ENCODE measurements at regions not wholly inside any gene's neighbourhood (a gene's known extent, or its start where the extent isn't known, plus 50 kb on each side); places are given as distances from the start of the nearest gene placed in this dataset.

GRCh38 chr6:98443633-98444032, 390.7 kb upstream of the POU3F2 start:
- WGBS (ENCODE audit: insufficient coverage, insufficient replicate concordance, low lambda C conversion rate, missing lambda C conversion rate): 0% methylated on average over 1 of the region's 1 CpG
- no peak overlapping the region for H2AFZ ChIP-seq (ENCODE audit: control insufficient read depth, low read depth, low read length)
- H3K79me2 ChIP-seq (ENCODE audit: control insufficient read depth, insufficient read depth, low read length): no peaks in the 10 kb centered on the region
- H3K4me3 ChIP-seq: no peak overlapping the region
- ATAC-seq (no peak), DNase-seq (ENCODE audit: low read depth, low spot score) (no peak), FAIRE-seq (no peak)
- no TSS peak for BruUV-seq (replicated peaks)
- in situ Hi-C loops (cut with MboI): no loop called here
- CTCF ChIA-PET: no interaction called here
- H3K27ac ChIP-seq (ENCODE audit: control insufficient read depth, insufficient read depth): no peak overlapping the region
- H3K9ac ChIP-seq (ENCODE audit: control insufficient read depth, insufficient read depth, low read length): no peak overlapping the region
- H3K9me3 ChIP-seq (replicated peaks; ENCODE audit: control insufficient read depth, insufficient read depth, low read length): no peaks in the 10 kb centered on the region
- no peaks in the 10 kb centered on the region for H3K27me3 ChIP-seq (replicated peaks in 1 of 2; ENCODE audit: control insufficient read depth in 2 of 2, insufficient read depth in 2 of 2, low read length in 1 of 2)
- RAD21 ChIA-PET (ENCODE audit: unreplicated experiment): no interaction called here
- TF ChIP-seq PBX3 (IDR thresholded peaks at IDR 0.05; ENCODE audit: insufficient replicate concordance, low read depth, low read length) (no peak), RCOR1 (conservative IDR thresholded peaks at IDR 0.05; ENCODE audit: low read depth, low read length) (no peak), YBX1 (IDR thresholded peaks at IDR 0.05) (no peak), KDM1A (IDR thresholded peaks at IDR 0.05; ENCODE audit: borderline replicate concordance) (no peak), IRF4 (IDR thresholded peaks at IDR 0.05; ENCODE audit: low read depth, low read length) (no peak), CHD1 (IDR thresholded peaks at IDR 0.05; ENCODE audit: low read depth, low read length) (no peak)
- TF ChIP-seq, protein P1, sequence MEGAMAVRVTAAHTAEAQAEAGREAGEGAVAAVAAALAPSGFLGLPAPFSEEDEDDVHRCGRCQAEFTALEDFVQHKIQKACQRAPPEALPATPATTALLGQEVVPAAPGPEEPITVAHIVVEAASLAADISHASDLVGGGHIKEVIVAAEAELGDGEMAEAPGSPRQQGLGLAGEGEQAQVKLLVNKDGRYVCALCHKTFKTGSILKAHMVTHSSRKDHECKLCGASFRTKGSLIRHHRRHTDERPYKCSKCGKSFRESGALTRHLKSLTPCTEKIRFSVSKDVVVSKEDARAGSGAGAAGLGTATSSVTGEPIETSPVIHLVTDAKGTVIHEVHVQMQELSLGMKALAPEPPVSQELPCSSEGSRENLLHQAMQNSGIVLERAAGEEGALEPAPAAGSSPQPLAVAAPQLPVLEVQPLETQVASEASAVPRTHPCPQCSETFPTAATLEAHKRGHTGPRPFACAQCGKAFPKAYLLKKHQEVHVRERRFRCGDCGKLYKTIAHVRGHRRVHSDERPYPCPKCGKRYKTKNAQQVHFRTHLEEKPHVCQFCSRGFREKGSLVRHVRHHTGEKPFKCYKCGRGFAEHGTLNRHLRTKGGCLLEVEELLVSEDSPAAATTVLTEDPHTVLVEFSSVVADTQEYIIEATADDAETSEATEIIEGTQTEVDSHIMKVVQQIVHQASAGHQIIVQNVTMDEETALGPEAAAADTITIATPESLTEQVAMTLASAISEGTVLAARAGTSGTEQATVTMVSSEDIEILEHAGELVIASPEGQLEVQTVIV (IDR thresholded peaks at IDR 0.05; ENCODE audit: borderline replicate concordance, partially characterized antibody): no peak
- TF ChIP-seq, protein P2, sequence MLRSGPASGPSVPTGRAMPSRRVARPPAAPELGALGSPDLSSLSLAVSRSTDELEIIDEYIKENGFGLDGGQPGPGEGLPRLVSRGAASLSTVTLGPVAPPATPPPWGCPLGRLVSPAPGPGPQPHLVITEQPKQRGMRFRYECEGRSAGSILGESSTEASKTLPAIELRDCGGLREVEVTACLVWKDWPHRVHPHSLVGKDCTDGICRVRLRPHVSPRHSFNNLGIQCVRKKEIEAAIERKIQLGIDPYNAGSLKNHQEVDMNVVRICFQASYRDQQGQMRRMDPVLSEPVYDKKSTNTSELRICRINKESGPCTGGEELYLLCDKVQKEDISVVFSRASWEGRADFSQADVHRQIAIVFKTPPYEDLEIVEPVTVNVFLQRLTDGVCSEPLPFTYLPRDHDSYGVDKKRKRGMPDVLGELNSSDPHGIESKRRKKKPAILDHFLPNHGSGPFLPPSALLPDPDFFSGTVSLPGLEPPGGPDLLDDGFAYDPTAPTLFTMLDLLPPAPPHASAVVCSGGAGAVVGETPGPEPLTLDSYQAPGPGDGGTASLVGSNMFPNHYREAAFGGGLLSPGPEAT (IDR thresholded peaks at IDR 0.05; ENCODE audit: low read depth): no peak
- SMC1A ChIA-PET (ENCODE audit: uncharacterized antibody, unreplicated experiment): interaction anchor here (0.5 kb wide), 1 partner anchor 457 kb away, joined by 3 read pairs; no protein-coding TSS in a partner anchor
- no peaks in the 10 kb centered on the region for H4K20me1 ChIP-seq (ENCODE audit: control insufficient read depth, insufficient read depth)
- no peak overlapping the region for H3K4me2 ChIP-seq (ENCODE audit: control insufficient read depth, insufficient read depth)
- POLR2A ChIA-PET: no interaction called here
- H3K4me1 ChIP-seq (ENCODE audit: control insufficient read depth, insufficient read depth, low read length): no peaks in the 10 kb centered on the region
- intact Hi-C loops (cut with micrococcal nuclease; ENCODE audit: unreplicated experiment): no loop called here
- no peaks in the 10 kb centered on the region for H3K36me3 ChIP-seq (ENCODE audit: control insufficient read depth in 2 of 2, insufficient read depth in 2 of 2, low read length in 1 of 2)

Data from GM12878 (cell line).